OCI-LY7 (cell line): ENCODE measurements at regions not wholly inside any gene's neighbourhood (a gene's known extent, or its start where the extent isn't known, plus 50 kb on each side); places are given as distances from the start of the nearest gene placed in this dataset.

Experiments used
- BruUV-seq: library from RNA; stranded (reverse); fragments of 400-500 nt; replicated peaks from 2 replicates; lab custom pipeline; 2021; lab: Mats Ljungman, UMichigan
- CTCF ChIA-PET: fragments of 300-600 bp; sonication (Branson Sonifier 250); formaldehyde crosslinking; loops from one replicate; lab custom pipeline; 2022; ENCODE audit warnings: antibody characterized with exemption; ENCODE audit not compliant: unreplicated experiment; lab: Charles Lee
- POLR2A ChIA-PET: fragments of 300-600 bp; sonication (Branson Sonifier 250); formaldehyde crosslinking; loops from one replicate; lab custom pipeline; 2022; ENCODE audit warnings: antibody characterized with exemption; lab: Charles Lee
- DNase-seq: peaks from one replicate; pipeline ENCODE4 v3.0.0-alpha.2; 2015; ENCODE audit warnings: low spot score
- H2AFZ ChIP-seq: fragments of 200-600 bp; sonication (generic), shearing (Covaris generic); 2 replicates; pipeline ENCODE4 v1.6.1; 2014; ENCODE audit warnings: mild to moderate bottlenecking, antibody characterized with exemption, low read length, moderate library complexity
- H3K27ac ChIP-seq: fragments of 200-600 bp; sonication (generic); 2 replicates; pipeline ENCODE4 v1.5.1; 2014; ENCODE audit warnings: mixed run types, low read depth, mild to moderate bottlenecking, moderate library complexity, low read length, inconsistent platforms; ENCODE audit not compliant: poor library complexity, severe bottlenecking
- H3K36me3 ChIP-seq: fragments of 200-600 bp; sonication (generic); 2 replicates; pipeline ENCODE4 v1.6.1; 2014; ENCODE audit warnings: mild to moderate bottlenecking, antibody characterized with exemption, low read length, moderate library complexity, mixed read lengths; ENCODE audit not compliant: insufficient read depth
- H3K4me1 ChIP-seq: fragments of 200-600 bp; sonication (generic); 2 replicates; pipeline ENCODE4 v1.5.1; 2014; ENCODE audit warnings: mild to moderate bottlenecking, low read length; ENCODE audit not compliant: insufficient read depth, poor library complexity, severe bottlenecking
- H3K4me2 ChIP-seq: fragments of 200-600 bp; sonication (generic); 2 replicates; pipeline ENCODE4 v1.6.1; 2014; ENCODE audit warnings: mild to moderate bottlenecking, low read length
- H3K4me3 ChIP-seq: fragments of 200-600 bp; sonication (generic); 2 replicates; pipeline ENCODE4 v1.5.1; 2014; ENCODE audit warnings: mild to moderate bottlenecking, low read depth, low read length; ENCODE audit not compliant: poor library complexity, severe bottlenecking
- H3K79me2 ChIP-seq: fragments of 200-600 bp; sonication (generic); 2 replicates; pipeline ENCODE4 v1.6.1; 2016; ENCODE audit warnings: low read depth, mild to moderate bottlenecking, low read length, moderate library complexity, mixed read lengths; ENCODE audit not compliant: insufficient read depth
- H3K9me2 ChIP-seq: fragments of 200-600 bp; sonication (generic); 2 replicates; pipeline ENCODE4 v1.6.1; 2016; ENCODE audit warnings: mild to moderate bottlenecking, low read length, mixed read lengths; ENCODE audit not compliant: insufficient read depth
- H3K9me3 ChIP-seq: fragments of 200-600 bp; sonication (generic); 2 replicates; pipeline ENCODE4 v1.6.1; 2014; ENCODE audit warnings: mild to moderate bottlenecking, mixed run types, low read length, mixed read lengths
- H4K20me1 ChIP-seq: fragments of 200-600 bp; sonication (generic); 2 replicates; pipeline ENCODE4 v1.6.1; 2014; ENCODE audit warnings: mild to moderate bottlenecking, antibody characterized with exemption, low read length, moderate library complexity, mixed read lengths; ENCODE audit not compliant: insufficient read depth
- EZH2phosphoT487 ChIP-seq: fragments of 200-600 bp; sonication (generic); IDR thresholded peaks from 2 replicates; pipeline ENCODE4 v1.6.1; 2018; ENCODE audit warnings: low read depth, borderline replicate concordance, mild to moderate bottlenecking, mixed run types, antibody characterized with exemption, low read length, moderate library complexity, mixed read lengths
- intact Hi-C: fragments of 100-400 bp; cut with micrococcal nuclease; formaldehyde crosslinking; loops from one replicate; pipeline ENCODE4 v1.10.0; 2022; ENCODE audit not compliant: unreplicated experiment
- TF ChIP-seq, protein P1 (sequence below): fragments of 200-600 bp; sonication (generic); conservative IDR thresholded peaks from 2 replicates; pipeline ENCODE4 v1.5.1; 2014; ENCODE audit warnings: mild to moderate bottlenecking, antibody characterized with exemption, low read length, moderate library complexity, mixed read lengths

DNA sequence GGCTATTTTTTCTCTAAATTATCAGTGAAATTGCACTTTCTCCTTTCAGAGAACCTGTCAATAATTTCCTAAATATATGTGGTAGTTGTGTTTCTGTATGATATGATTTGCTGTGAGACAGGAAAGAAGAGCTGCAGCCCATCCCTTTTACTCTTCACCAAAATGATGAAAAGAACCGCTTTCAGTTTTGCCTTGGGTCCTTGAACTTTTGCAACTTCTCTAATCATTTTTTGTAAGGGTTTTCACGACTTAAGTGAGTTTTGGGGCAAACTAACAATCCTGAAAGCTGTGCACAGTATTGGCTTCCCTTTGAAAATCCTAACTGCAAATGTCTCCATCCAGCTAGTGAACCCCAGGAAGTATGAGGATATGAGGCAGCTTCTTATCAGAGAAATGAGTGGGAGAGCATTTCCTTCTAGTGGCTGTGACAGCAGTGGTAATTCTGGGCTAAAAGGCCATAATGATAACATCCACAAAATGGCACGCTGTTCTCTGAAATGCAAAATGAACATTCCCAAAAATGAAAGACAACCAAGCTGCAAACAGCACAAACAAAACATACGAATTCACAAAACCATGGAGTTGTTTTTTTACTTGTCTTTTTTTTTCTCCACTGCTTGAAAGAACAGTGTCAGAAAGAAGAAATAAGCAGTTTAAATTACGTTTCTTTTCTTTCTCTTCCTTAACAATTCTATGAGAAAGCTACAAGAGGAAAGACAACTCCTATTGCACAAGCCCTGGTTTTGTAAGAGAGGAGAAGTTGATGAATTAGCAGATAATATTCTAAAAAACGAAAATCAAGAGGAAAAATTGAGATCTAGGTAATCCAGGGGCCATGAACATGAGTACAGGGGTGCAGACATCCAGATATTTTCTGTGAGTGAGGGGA lies 1291.6 kb upstream of the ZEB2 start:
- no peaks in the 10 kb centered on the region for H3K36me3 ChIP-seq
- intact Hi-C loops, result no loop called here
- H3K4me2 ChIP-seq, result no peak overlapping the region
- ChIA-PET POLR2A (interaction anchor here (0.7 kb wide), 1 partner anchor 1085 kb away, joined by 3 read pairs; no protein-coding TSS in a partner anchor), CTCF (no interaction called here)
- H3K79me2 ChIP-seq, result no peaks in the 10 kb centered on the region
- H3K9me3 ChIP-seq, result no peaks in the 10 kb centered on the region
- H3K4me1 ChIP-seq, result no peaks in the 10 kb centered on the region
- no peak overlapping the region for H3K27ac ChIP-seq
- BruUV-seq, result no TSS peak
- no peak overlapping the region for H2AFZ ChIP-seq
- DNase-seq, result no peak
- H3K9me2 ChIP-seq, result no peaks in the 10 kb centered on the region
- TF ChIP-seq, protein P1, sequence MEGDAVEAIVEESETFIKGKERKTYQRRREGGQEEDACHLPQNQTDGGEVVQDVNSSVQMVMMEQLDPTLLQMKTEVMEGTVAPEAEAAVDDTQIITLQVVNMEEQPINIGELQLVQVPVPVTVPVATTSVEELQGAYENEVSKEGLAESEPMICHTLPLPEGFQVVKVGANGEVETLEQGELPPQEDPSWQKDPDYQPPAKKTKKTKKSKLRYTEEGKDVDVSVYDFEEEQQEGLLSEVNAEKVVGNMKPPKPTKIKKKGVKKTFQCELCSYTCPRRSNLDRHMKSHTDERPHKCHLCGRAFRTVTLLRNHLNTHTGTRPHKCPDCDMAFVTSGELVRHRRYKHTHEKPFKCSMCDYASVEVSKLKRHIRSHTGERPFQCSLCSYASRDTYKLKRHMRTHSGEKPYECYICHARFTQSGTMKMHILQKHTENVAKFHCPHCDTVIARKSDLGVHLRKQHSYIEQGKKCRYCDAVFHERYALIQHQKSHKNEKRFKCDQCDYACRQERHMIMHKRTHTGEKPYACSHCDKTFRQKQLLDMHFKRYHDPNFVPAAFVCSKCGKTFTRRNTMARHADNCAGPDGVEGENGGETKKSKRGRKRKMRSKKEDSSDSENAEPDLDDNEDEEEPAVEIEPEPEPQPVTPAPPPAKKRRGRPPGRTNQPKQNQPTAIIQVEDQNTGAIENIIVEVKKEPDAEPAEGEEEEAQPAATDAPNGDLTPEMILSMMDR, result no peak
- no peak for TF ChIP-seq EZH2phosphoT487
- no peak overlapping the region for H3K4me3 ChIP-seq
- H4K20me1 ChIP-seq, result no peaks in the 10 kb centered on the region

DNA sequence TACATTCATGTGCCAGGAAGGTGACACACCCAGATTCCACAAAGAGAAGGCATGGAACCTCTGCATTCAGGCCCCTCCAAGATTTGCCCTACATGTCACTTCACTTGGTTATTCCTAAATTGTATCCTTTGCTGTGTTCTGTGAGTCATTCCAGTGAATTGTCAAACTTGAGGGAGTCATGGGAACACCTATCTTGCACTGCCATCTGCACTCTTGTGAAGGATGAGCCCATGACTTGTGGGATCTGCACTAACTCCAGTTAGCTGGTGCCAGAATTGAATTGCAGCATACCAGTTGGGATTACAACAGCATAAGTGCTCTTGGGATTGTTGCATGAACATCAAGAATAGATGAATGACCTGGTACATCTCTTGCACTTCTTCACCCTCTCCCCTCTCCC lies 1288.0 kb upstream of the ZEB2 start:
- no TSS peak for BruUV-seq
- no peak for DNase-seq
- no peaks in the 10 kb centered on the region for H3K9me3 ChIP-seq
- H3K79me2 ChIP-seq, result no peaks in the 10 kb centered on the region
- intact Hi-C loops, result no loop called here
- ChIA-PET POLR2A (interaction anchor here (0.8 kb wide), 1 partner anchor 33 kb away, joined by 3 read pairs; no protein-coding TSS in a partner anchor), CTCF (no interaction called here)
- H3K27ac ChIP-seq, result no peak overlapping the region
- H3K36me3 ChIP-seq, result no peaks in the 10 kb centered on the region
- no peak overlapping the region for H3K4me2 ChIP-seq
- no peaks in the 10 kb centered on the region for H3K4me1 ChIP-seq
- TF ChIP-seq, protein P1, result no peak
- no peaks in the 10 kb centered on the region for H3K9me2 ChIP-seq
- H4K20me1 ChIP-seq, result no peaks in the 10 kb centered on the region
- H3K4me3 ChIP-seq, result no peak overlapping the region
- no peak overlapping the region for H2AFZ ChIP-seq

DNA sequence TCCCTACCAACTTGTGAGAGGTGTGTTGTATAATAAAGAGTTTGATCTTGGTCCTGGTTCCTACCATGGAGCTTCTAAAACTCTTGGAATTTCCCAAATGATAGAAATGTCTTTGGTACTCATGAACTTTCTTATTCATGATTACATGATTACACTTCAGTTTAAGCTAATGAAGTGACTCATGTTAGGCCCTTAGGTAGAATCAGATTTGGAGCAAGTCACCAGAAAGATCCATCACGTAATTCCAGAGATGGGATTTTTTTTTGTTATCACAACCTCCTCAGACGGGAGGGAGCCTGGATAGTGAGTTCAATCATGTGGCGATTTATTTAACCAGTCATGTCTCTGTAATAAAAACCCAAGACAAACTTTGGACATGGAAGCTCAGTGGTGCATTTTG lies 1287.6 kb upstream of the ZEB2 start:
- no peak for DNase-seq
- Histone ChIP-seq H3K9me3 (no peaks in the 10 kb centered on the region), H3K4me2 (no peak overlapping the region), H3K4me3 (no peak overlapping the region), H2AFZ (no peak overlapping the region), H4K20me1 (no peaks in the 10 kb centered on the region), H3K4me1 (no peaks in the 10 kb centered on the region), H3K36me3 (no peaks in the 10 kb centered on the region), H3K79me2 (no peaks in the 10 kb centered on the region), H3K9me2 (no peaks in the 10 kb centered on the region), H3K27ac (no peak overlapping the region)
- ChIA-PET POLR2A (interaction anchor here (0.8 to 1.0 kb wide), 2 partner anchors 29 to 33 kb away, joined by 3 to 4 read pairs; no protein-coding TSS in a partner anchor), CTCF (no interaction called here)
- TF ChIP-seq, protein P1, result no peak
- TF ChIP-seq EZH2phosphoT487, result no peak
- intact Hi-C loops, result no loop called here
- no TSS peak for BruUV-seq
